ENCODE measurements at regions not wholly inside any gene's neighbourhood (a gene's known extent, or its start where the extent isn't known, plus 50 kb on each side); places are given as distances from the start of the nearest gene placed in this dataset.
"Not testable (repeated sequence)": the region's sequence is repeated elsewhere in the genome, so short reads cannot be mapped to it uniquely, and the experiment has no call there.

DNA sequence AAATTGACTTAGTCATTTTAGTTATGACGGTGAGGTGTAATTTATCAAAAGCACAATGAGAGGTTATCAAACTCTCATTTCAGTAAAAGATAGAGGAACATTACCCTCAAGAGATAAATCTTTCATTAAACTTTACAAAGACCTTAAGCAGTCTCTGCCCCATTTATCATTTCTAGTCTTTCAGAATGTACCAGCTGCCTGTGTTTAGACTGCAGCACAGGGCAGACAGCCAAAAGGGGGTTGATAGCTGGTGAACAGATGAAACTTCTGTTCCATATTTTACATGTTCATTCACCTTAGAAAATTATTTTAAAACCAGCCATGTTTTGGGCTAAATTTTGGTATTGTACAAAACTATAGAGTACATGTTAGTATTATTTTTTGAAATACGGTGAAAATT lies 514.6 kb upstream of the CNTN3 start:
- DNase-seq, result no peak

DNA sequence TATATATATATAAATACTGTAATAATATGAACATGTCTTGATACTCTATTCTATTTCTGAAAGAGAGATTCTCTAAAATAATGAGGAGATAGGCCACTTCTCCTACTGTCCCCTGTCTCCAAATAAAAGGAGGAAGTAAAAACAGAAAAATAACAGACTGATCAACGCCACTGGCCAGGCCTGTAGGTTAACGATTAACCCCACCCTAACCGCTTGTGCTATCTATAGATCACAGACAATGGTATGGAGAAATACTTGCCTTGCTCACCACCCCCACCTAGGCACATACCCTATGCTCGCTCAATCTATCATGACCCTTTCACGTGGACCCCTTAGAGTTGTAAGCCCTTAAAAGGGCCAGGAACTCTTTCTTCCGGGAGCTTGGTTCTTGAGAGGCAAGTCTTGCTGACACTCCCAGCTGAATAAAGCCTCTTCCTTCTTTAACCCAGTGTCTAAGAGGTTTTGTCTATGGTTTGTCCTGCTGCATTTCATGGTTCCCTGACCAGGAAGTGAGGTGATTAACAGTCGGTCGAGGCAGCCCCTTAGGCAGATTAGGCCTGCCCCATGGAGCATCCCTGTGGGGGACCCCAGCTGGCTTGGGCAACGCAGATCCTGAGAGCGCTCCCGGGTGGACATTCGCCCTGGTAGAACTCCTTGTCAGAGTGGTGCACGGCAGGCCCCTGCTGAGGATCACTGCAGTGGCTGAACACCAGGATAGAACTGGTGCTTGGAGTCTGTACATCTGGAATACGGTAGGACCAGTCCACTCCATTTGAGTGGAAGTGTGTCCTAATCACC lies 521.8 kb upstream of the CNTN3 start:
- no peak for DNase-seq

DNA sequence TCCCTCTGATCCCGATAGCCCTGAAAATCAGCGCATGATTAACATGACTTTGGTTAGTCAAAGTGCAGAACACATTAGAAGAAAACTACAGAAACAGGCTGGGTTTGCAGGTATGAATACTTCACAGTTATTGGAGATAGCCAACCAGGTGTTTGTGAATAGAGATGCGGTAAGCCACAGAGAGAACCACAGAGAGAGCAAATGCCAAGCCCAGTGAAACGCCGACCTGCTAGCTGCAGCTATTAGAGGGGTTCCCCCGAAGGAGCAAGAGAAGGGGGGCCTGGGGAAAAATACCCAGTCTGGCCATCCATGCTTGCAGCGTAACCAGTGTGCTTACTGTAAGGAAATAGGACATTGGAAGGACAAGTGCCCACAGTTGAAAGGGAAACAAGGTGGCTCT lies 523.9 kb upstream of the CNTN3 start:
- DNase-seq, result no peak

DNA sequence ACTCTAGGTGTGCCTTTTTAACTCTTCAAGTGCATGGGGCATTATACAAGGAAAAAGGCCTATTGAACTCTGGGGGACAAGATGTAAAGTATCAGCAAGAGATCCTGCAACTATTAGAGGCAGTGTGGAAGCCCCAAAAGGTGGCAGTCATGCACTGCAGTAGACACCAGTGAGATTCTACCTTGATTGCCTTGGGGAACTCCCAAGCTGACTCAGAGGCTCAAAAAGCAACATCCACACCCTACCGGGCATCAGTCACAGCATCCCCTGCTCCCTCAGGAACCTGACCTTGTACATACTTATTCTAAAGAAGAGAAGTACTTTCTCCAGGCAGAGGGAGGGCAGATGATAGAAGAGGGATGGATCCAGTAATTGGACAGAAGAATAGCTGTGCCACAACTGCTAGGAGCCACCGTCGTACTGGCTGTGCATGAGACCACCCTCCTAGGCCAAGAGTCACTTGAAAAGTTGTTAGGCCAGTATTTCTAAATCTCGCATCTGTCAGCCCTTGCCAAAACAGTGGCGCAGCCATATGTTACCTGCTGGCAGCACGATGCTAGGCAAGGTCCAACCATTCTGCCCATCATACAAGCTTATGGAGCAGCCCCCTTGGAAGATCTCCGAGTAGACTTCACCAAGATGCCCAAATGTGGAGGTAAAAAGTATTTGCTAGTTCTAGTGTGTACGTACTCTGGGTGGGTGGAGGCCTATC lies 523.1 kb upstream of the FRG2C start:
- no peak for DNase-seq

DNA sequence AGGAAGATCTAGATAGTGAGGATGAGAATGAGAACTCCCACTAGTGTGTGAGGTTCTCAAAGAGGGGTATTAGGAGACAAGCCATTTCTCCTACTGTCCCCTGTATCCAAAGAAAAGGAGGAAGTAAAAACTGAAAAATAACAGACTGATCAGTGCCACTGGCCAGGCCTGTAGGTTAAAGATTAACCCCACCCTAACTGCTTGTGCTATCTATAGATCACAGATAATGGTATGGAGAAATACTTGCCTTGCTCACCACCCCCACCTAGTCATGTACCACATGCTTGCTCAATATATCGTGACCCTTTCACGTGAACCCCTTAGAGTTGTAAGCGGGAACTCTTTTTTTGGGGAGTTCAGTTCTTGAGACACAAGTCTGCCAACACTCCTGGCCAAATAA lies 519.7 kb upstream of the FRG2C start:
- no peak for DNase-seq

DNA sequence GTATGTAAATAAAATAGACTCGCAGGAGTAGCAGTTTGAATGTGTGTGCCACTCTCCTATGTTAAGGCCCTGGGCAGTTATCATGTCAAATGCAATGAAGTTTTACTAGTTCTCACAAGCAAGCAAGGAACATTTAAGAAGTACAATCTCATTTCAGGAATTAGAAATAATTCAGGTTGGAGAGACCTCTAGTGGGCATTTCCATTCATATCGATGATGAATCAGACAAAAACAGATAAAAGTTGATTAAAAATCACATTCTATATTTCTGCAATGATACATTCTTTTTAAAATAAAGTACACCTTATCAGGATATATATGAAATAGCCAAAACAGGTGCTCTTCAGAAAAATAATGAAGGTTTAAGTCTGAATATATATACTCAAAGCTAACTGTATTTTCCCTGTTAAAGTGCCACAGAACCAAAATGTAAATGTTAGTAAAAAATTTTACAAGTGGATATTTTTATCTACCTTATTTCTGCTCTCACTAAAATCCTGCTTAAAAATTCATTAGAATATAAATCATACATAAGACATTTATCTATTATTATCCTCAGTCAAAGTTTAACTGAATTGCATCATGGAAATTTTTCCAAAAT lies 492.4 kb upstream of the FRG2C start:
- no peak for DNase-seq

DNA sequence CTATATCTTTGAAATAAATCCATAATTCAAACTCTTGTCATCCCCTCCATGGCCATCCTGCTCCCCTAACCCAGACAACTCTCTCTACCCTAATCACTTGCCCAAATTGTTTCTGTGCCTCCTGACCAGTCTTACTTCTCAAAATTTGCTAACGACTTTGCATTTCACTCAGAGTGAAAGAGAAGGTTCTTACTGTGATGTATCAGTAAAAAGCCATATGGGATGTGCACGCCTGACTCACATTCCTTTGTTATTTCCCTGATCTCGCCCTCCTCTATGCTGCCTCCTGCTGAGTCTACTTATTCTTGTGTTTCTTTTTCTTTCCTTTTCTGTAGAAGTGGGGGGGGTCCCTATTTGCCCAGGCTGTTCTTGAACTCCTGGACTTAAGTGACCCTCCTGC lies 487.2 kb upstream of the FRG2C start:
- DNase-seq, result no peak

DNA sequence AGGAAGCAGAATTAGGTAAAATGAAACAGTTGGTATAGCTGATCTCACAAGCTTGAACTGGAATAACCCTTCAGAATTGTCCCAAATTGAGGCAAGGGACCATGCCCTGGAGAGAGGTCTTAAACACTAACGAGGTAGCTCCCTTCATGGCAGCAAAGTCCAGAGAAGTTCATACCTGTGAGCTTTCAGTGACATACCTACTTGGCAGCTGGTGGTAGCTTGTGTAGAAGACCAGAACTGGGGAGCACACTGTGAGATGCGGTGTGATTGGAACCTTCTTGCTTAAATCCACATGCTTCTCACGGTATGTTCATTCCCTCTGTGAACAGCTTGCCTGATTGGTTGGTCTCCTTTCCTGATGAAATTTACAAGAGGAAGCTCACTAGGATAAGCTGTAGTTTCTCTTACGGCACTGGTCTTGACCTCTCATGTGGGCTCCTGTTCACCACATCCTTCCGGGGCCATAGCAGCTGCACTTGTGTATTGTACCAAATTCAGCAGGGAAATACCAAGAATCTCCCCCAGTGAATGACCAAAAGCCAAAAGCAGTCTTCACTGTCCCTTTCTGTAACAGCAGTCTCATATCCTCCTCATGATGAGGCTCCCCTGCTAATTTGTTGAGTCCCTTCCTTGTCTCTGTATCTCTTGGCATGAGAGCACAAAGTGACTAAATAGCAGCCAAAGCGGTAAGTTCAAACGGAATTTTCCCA lies 483.7 kb upstream of the FRG2C start:
- DNase-seq, result no peak

DNA sequence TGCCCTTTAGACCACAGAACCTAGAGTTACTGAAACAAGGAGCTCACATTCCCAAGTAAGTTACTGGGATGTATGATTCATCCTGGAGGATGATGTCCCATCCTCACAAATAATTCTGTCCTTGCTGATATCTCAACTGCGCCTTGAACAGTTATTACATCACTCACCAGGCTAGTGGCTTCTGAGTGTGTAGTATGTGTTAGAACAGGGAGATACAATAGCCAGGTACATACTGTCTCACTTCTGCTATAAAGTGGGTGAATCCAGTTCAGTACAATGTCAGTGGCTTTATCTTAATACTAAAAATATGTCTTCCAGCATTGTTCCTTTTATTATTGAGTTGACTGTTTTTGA lies 483.2 kb upstream of the FRG2C start:
- no peak for DNase-seq

DNA sequence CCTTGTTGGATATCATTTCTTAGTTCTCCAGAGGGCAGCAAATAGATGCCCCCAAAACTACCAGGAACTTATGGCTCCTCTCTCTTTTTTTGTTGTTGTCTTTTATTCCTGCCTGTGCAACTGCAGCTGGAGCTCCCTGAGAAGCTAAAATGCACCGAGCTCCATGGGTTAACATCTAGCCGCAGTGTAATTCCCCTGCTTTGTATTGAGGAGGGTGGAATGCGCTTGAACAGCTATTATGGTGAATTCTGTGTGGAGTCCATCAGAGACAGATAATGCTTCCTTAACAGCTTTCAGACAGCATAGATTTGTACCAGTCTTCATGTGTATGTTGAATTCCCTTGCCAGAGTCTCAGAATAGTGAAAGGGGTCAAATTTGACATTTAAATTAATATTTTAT lies 475.2 kb upstream of the FRG2C start:
- no peak for DNase-seq

DNA sequence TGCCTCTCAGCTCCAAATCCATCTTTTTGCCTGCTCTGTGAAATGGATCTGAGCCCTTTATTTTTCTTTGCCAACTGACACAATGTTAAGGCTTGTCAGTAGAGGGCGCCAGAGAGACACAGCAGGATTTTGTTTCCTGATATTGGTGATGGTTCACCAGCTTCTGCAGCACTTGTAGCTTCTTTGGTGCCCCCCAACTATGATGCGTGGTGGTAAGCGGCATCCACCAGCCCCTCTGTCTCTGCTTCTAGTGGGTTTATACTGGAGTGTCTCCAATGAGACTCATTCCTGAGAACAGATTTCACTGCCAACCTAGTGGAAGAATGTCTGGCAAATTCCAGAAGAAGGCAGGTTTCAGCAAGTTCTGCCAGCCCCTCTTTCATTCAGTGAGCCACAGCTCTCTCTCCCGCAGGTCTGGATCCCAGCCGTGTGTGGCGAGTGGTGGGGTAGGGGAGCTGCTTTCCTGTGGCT lies 471.9 kb upstream of the FRG2C start:
- DNase-seq, result no peak

DNA sequence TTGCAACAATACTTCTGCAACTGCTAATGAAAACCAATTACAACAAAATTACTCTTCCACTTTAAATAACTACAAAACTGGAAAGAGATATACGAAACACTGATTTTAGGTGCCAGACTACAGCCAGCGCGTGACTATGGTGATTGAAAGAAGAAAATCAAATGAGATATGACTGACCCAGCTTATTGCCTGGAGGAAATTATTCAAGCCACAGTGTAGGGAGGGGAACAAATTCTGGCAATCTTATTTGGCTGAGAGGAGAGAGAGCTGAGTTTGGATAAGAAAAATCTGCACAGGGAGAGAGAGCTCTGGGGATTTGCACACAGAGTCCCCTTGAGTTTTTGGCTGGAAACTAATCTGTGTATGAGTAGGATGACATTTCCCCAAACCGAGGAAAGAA lies 470.3 kb upstream of the FRG2C start:
- DNase-seq, result no peak

DNA sequence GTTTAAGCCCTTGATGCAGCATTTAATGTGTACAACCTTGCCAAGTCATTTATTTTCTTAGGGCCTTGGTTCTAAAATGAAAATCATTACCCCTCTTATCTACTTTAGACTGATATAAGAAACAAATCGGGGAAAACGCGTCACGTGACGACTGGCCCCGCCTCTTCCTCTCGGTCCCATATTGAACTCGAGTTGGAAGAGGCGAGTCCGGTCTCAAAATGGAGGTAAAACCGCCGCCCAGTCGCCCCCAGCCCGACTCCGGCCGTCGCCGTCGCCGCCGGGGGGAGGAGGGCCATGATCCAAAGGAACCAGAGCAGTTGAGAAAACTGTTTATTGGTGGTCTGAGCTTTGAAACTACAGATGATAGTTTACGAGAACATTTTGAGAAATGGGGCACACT lies 449.8 kb upstream of the FRG2C start:
- not testable (repeated sequence) for DNase-seq

DNA sequence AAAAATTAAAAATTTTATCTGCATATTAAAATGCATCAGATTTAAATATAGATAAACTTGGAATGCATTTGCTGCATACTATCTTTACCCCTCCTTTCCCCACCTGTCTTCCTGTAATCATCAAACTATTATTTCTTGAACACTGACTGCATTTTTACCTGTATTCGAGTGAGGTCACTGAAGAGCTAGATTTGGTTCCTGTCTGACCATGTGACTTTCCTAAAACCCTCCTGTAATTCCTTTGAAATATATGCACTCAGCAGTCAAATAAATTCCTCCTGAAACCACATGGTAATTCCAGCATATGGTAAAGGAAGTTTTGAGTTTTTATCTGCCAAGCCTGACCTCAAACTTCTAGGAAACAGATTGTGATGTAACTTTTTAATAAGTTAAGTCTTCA lies 445.6 kb upstream of the FRG2C start:
- no peak for DNase-seq

DNA sequence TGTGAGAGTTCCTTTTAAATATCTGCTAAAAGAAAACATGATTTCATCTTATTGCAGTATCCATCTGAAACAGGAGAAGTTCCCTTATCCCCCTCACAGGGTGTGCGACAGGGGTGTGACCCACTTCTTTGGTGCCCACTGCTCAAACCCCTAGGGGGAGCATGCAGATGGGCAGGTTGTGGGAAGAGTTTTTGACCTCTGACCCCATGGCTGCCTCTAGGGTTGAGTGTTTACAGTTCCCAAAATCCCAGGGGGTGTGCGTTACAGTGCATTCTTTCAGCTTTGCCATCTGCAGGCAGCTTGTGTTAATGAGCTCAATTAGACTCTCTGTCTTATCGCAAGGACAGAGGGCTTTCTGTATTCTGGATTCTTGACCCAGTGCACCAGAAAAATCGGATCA lies 443.2 kb upstream of the FRG2C start:
- no peak for DNase-seq

DNA sequence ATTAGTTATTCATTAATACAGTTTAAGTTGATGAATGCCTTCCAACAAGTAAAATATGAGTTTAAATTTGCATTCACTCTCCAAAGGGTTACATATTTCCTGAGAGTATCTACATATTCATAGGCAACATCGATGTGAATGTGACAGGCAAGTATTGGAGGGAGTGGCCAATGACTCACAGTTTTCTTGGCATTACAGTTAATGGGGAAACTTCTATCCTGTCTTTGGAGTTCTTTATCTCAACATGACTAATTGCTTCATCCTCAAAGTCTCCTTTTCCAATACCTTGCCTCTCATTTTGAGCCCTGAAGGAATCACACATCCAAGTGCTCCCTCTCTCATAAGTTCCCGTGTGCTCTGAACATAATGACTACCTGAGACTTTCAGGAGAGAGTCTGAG lies 439.7 kb upstream of the FRG2C start:
- no peak for DNase-seq

DNA sequence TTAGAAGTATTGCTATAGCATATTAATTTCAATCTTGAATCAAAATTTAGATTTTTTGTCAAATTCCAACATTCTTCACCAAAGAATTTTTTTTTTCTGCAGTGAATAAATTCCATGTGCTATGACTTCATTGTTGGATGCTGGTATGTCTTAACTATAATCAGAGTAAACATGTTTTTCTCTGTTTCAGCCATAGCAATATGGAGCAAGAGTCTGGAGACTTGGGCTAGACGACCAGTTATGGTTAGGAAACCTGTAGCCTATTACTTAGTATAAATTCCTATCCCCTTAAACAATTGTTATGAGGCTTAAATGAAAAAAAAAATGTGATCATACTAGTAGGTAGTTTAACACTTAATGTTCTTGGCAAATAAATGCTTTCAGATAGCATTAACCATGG lies 431.9 kb upstream of the FRG2C start:
- DNase-seq, result no peak

DNA sequence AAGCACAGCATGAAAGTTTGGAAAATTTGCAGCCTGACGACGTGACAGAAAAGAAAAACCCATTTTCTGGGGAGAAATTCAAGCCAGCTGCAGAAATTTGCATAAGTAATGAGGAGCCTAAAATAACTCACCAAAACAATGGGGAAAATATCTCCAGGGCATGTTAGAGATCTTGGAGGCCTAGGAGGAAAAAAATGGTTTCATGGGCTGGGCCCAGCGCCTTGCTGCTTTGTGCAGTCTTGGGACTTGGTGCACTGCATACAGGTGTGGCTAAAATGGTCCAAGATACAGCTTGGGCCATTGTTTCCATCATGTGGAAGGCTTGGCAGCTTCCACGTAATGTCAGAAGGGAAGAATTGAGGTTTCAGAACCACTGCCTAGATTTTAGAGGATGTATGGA lies 428.5 kb upstream of the FRG2C start:
- no peak for DNase-seq

DNA sequence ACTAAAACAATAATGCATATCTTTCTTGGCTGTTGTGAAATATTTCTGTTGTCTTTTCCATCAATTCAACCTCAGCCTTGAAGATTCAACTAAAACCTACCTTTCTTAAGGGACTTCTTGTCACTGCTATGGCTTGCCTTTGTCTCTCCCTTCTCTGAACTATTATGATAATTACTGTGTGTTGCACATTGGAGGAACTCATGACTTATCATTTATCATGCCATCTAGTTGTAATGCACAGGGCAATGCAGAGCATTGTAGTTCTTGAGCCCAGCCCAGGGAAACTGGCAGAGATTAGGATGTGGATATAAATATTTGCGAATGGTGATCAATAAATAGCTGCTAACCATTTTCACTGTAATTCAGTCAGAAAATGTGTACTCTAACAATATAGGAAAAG lies 427.1 kb upstream of the FRG2C start:
- DNase-seq, result no peak

DNA sequence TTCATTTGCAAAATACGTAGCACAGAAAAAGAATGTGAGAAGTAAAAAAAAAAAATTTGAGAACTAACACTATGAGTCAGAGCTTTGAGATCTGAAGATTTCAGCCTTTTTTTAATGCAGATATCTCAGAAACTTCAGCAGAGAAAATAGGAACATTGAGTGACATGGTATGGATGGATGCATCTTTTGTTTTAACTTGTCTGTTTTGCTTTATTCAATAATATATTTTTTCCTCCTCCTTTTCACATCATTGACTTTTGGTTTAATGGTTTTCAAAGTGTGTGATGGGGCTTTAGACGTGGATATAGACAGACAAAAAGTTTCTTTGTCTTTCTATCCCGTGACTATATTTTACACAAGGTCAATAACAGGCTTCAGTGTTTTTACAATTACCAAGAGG lies 426.7 kb upstream of the FRG2C start:
- no peak for DNase-seq

DNA sequence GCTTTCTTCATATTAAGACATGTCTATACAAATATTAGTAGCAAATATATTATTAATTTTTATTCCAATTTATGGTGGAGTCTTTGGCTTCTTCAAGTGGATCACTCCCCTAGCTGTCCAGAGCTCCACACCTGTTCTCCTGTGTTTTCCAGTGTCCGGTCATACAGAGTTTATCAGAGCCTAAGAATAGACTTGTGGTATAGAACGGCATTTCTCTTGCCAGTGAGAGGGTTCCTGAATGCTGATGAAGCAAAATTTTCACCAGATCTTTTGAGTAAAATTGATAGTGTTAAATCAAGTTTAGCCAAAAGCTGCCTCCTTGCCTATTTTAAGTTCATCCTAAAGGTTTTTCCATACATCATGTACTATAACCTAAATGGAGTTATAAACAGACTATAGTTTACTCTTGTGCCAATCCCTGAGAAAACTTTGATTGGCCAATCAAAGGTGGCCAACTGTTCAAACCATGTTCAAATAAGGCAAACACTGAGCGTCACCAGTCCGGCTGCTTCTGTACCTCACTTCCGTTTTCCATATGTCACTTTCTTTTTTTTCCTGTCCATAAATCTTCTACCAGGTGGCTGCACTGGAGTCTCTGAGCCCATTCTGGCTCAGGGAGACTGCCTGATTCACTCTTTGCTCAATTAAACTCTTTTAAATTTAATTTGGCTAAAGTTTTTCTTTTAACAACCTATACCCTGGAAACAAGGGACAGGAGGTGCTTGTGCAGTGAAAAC lies 422.7 kb upstream of the FRG2C start:
- DNase-seq, result not testable (repeated sequence)

DNA sequence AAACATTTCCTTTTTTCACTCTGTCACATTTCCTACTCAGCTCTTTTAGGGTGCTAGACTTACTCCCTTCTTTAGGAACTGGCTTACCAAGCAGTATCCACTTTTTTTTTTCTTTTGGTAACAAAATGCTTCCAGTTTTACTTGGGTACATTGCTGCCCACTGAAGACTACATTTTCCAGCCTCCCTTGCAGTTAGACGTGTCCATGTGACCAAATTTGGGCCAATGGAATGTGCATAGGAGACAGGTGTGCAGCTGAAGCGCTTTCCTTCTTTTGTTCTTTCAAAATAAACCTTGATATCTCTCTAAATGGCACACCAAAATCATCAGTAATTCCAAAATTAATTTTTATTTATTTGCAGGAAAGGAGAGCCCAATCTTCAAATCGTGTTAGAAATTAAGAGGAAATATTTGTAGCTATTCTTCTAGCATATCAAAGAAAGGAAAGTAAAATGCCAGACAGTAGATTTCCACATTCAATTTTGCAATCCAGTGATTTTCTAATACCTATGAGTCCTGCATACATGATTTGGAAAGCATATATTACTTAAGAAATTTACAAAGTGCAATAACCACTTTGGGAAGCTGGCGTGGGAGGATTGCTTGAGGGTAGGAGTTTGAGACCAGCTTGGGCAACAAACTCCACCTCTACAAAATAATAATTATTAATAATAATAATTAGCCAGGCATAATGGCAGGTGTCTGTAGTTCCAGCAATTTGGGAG lies 422.0 kb upstream of the FRG2C start:
- no peak for DNase-seq

All from GOT3 (cell line).